Gastroesophageal sphincter (tissue), 4 donors: ENCODE measurements at regions not wholly inside any gene's neighbourhood (a gene's known extent, or its start where the extent isn't known, plus 50 kb on each side); places are given as distances from the start of the nearest gene placed in this dataset.

ENCODE experiments used
- ATAC-seq: fragments of 150-250 bp; one replicate; pipeline ENCODE4 v1.9.1; 2016; ENCODE audit warnings: mild to moderate bottlenecking, moderate library complexity
- H3K27ac ChIP-seq, 4 donors: fragments of 200-600 bp; sonication (generic) in 3 of 4; 1 replicate in 3 of 4; 2 replicates in 1 of 4; pipeline ENCODE4 v1.5.1; 2016 to 2019
- H3K27me3 ChIP-seq: fragments of 200-600 bp; sonication (generic); one replicate; pipeline ENCODE4 v1.5.1; 2019
- H3K36me3 ChIP-seq, 2 donors: fragments of 200-600 bp; sonication (generic); one replicate each; pipeline ENCODE4 v1.5.1; 2019; ENCODE audit warnings: control low read depth in 1 of 2
- H3K4me1 ChIP-seq, 3 donors: fragments of 200-600 bp; sonication (generic); 1 replicate in 2 of 3; 2 replicates in 1 of 3; pipeline ENCODE4 v1.5.1; 2016 to 2019; ENCODE audit warnings: control low read depth in 2 of 3
- H3K4me3 ChIP-seq, 2 donors: fragments of 200-600 bp; sonication (generic); one replicate each; pipeline ENCODE4 v1.5.1; 2019; ENCODE audit warnings: mild to moderate bottlenecking in 1 of 2, moderate library complexity in 1 of 2
- H3K9me3 ChIP-seq, 3 donors: fragments of 200-600 bp; sonication (generic); one replicate each; pipeline ENCODE4 v1.5.1; 2017 to 2019; ENCODE audit warnings: control low read depth in 2 of 3
- CTCF ChIP-seq, 4 experiments: fragments of 200-600 bp in 2 of 4; fragments of 450-650 bp in 2 of 4; sonication (generic) in 1 of 4; IDR thresholded peaks; one replicate each; pipeline ENCODE4 v1.5.1; 2017 to 2019; ENCODE audit warnings: antibody characterized with exemption in 4 of 4, mild to moderate bottlenecking in 2 of 4, moderate library complexity in 2 of 4
- EP300 ChIP-seq: sonication (generic); formaldehyde crosslinking; IDR thresholded peaks from one replicate; pipeline ENCODE4 v1.6.1; 2017; ENCODE audit warnings: antibody characterized with exemption, mild to moderate bottlenecking
- POLR2A ChIP-seq, 2 donors: fragments of 450-650 bp; IDR thresholded peaks; one replicate each; pipeline ENCODE4 v1.6.1; 2017; ENCODE audit warnings: antibody characterized with exemption in 2 of 2, mild to moderate bottlenecking in 2 of 2, moderate library complexity in 1 of 2
- POLR2AphosphoS5 ChIP-seq: sonication (generic); formaldehyde crosslinking; IDR thresholded peaks from one replicate; pipeline ENCODE4 v1.6.1; 2017; ENCODE audit warnings: antibody characterized with exemption
- WGBS, 2 donors: methylation state at CpG; one replicate each; pipeline ENCODE4 v1.1.5; 2018; ENCODE audit warnings: low coverage in 1 of 2; 5-methylcytosine and 5-hydroxymethylcytosine counted together

- H3K36me3 ChIP-seq: no peaks in the 10 kb centered on the region
- no peak overlapping the region for H3K4me3 ChIP-seq
- H3K9me3 ChIP-seq: no peaks in the 10 kb centered on the region
- WGBS, 2 donors: 86 to 100% methylated on average over 1 to 3 of the region's 3 CpGs
- ATAC-seq: no peak
- no peak overlapping the region for H3K27ac ChIP-seq
- no peaks in the 10 kb centered on the region for H3K27me3 ChIP-seq
- no peaks in the 10 kb centered on the region for H3K4me1 ChIP-seq
- TF ChIP-seq EP300 (no peak), POLR2A (IDR thresholded peaks at IDR 0.05) (no peak), POLR2AphosphoS5 (no peak), CTCF (IDR thresholded peaks at IDR 0.05) (no peak)
These were observed 202.6 kb downstream of the PDCD6IP start for GRCh38 chr3:34001022-34001421.

GRCh38 chr3:34001990-34002389, 203.6 kb downstream of the PDCD6IP start:
- whole genome bisulfite sequencing, 2 donors: 93% methylated on average over 1 of the region's 1 CpG; no CpG with 5 or more reads in 1 of the 2 donors

GRCh38 chr3:34002569-34003100, 204.2 kb downstream of the PDCD6IP start:
- 53 to 88% methylated on average over 2 to 3 of the region's 3 CpGs for WGBS, 2 donors
- H3K27me3 ChIP-seq: no peaks in the 10 kb centered on the region
- no peak for ATAC-seq
- H3K4me3 ChIP-seq: no peak overlapping the region
- TF ChIP-seq EP300: no peak
- no peak for TF ChIP-seq POLR2A (IDR thresholded peaks at IDR 0.05)
- TF ChIP-seq POLR2AphosphoS5: no peak
- no peak for TF ChIP-seq CTCF (IDR thresholded peaks at IDR 0.05)
- H3K27ac ChIP-seq: no peak overlapping the region
- H3K9me3 ChIP-seq: no peaks in the 10 kb centered on the region
- no peaks in the 10 kb centered on the region for H3K36me3 ChIP-seq
- H3K4me1 ChIP-seq: no peaks in the 10 kb centered on the region

More at GRCh38 chr3:34001990-34002389, 203.6 kb downstream of the PDCD6IP start:
- no peak overlapping the region for H3K4me3 ChIP-seq
- no peaks in the 10 kb centered on the region for H3K9me3 ChIP-seq
- H3K27ac ChIP-seq: no peak overlapping the region
- ATAC-seq: no peak
- H3K27me3 ChIP-seq: no peaks in the 10 kb centered on the region
- no peaks in the 10 kb centered on the region for H3K36me3 ChIP-seq
- TF ChIP-seq POLR2A (IDR thresholded peaks at IDR 0.05) (no peak), EP300 (no peak), CTCF (IDR thresholded peaks at IDR 0.05) (no peak), POLR2AphosphoS5 (no peak)
- no peaks in the 10 kb centered on the region for H3K4me1 ChIP-seq

GRCh38 chr3:34005886-34006285, 207.5 kb downstream of the PDCD6IP start:
- Histone ChIP-seq H3K27me3 (no peaks in the 10 kb centered on the region), H3K27ac (no peak overlapping the region), H3K4me3 (no peak overlapping the region), H3K9me3 (no peaks in the 10 kb centered on the region), H3K36me3 (no peaks in the 10 kb centered on the region), H3K4me1 (no peaks in the 10 kb centered on the region)
- ATAC-seq: no peak
- WGBS, 2 donors: 40 to 80% methylated on average over 1 of the region's 1 CpG
- TF ChIP-seq POLR2AphosphoS5: no peak
- TF ChIP-seq EP300: no peak
- no peak for TF ChIP-seq POLR2A (IDR thresholded peaks at IDR 0.05)
- no peak for TF ChIP-seq CTCF (IDR thresholded peaks at IDR 0.05)

GRCh38 chr3:34008191-34008590, 209.8 kb downstream of the PDCD6IP start:
- H3K9me3 ChIP-seq: no peaks in the 10 kb centered on the region
- WGBS, 2 donors: 100% methylated on average over 1 of the region's 1 CpG; no CpG with 5 or more reads in 1 of the 2 donors
- TF ChIP-seq POLR2AphosphoS5: no peak
- no peak for TF ChIP-seq EP300
- no peak for TF ChIP-seq POLR2A (IDR thresholded peaks at IDR 0.05)
- no peak for TF ChIP-seq CTCF (IDR thresholded peaks at IDR 0.05)
- H3K36me3 ChIP-seq: no peaks in the 10 kb centered on the region
- no peaks in the 10 kb centered on the region for H3K27me3 ChIP-seq
- peaks cover 0 to 15% (median 0%) of the 10 kb centered on the region in 3 donors for H3K4me1 ChIP-seq
- ATAC-seq: no peak
- no peak overlapping the region for H3K27ac ChIP-seq
- H3K4me3 ChIP-seq: no peak overlapping the region
